Small intestine (tissue), 7 donors: ENCODE measurements at regions not wholly inside any gene's neighbourhood (a gene's known extent, or its start where the extent isn't known, plus 50 kb on each side); places are given as distances from the start of the nearest gene placed in this dataset.
A peak's percentile ranks its signal among the peaks of the same experiment; 100 is the strongest.

Experiments used
- DNase-seq, 2 donors: peaks; one replicate each; pipeline versions ENCODE4 v3.0.0 to v3.0.0-alpha.2; 2013
- FAIRE-seq: peaks from 2 replicates; lab custom pipeline; 2012; peaks lifted over from hg19 to GRCh38; lab: Jason Lieb, UNC
- H3K27ac ChIP-seq, 3 donors: one replicate each; pipeline ENCODE4 v1.5.1; 2013; ENCODE audit warnings: low read length in 2 of 3, mild to moderate bottlenecking in 2 of 3, control low read depth in 1 of 3, inconsistent platforms in 1 of 3, low read depth in 1 of 3, moderate library complexity in 1 of 3
- H3K27me3 ChIP-seq, 3 donors: one replicate each; pipeline ENCODE4 v1.6.1; 2013; ENCODE audit warnings: low read length in 3 of 3, inconsistent platforms in 1 of 3; ENCODE audit not compliant: control insufficient read depth in 3 of 3, insufficient read depth in 3 of 3
- H3K36me3 ChIP-seq, 3 donors: one replicate each; pipeline ENCODE4 v1.6.1; 2013; ENCODE audit warnings: low read length in 3 of 3, inconsistent platforms in 1 of 3, low read depth in 1 of 3, mild to moderate bottlenecking in 1 of 3, moderate library complexity in 1 of 3; ENCODE audit not compliant: control insufficient read depth in 3 of 3, insufficient read depth in 2 of 3
- H3K4me1 ChIP-seq, 3 donors: one replicate each; pipeline ENCODE4 v1.6.1; 2013; ENCODE audit warnings: low read length in 2 of 3, inconsistent platforms in 1 of 3, low read depth in 1 of 3, mild to moderate bottlenecking in 1 of 3, moderate library complexity in 1 of 3; ENCODE audit not compliant: control insufficient read depth in 3 of 3, insufficient read depth in 2 of 3
- H3K4me3 ChIP-seq, 3 donors: one replicate each; pipeline ENCODE4 v1.5.1; 2013; ENCODE audit warnings: low read length in 3 of 3, control low read depth in 1 of 3, inconsistent platforms in 1 of 3, low read depth in 1 of 3, mild to moderate bottlenecking in 1 of 3, moderate library complexity in 1 of 3
- H3K9me3 ChIP-seq, 2 donors: one replicate each; pipeline ENCODE4 v1.6.1; 2013; ENCODE audit warnings: low read depth in 1 of 2, low read length in 1 of 2; ENCODE audit not compliant: control insufficient read depth in 2 of 2, insufficient read depth in 1 of 2
- WGBS, 3 donors: extraction: QIAGEN DNeasy Blood & Tissue Kit; methylation state at CpG; one replicate each; pipeline ENCODE4 v1.1.7; 2013; 5-methylcytosine and 5-hydroxymethylcytosine counted together
- donor health status: healthy with polysubstance abuse.
- donor health status: control.
- donor health status: control.
- donor health status: Bipolar disorder and iron deficiency.
- donor health status: healthy.

- Histone ChIP-seq H3K4me1 (peaks cover 14 to 83% (median 25%) of the 10 kb centered on the region in 3 donors), H3K36me3 (no peaks in the 10 kb centered on the region), H3K4me3 (no peak overlapping the region), H3K27ac (peak overlapping the region; percentile 74 to 97 (median 85)), H3K9me3 (no peaks in the 10 kb centered on the region), H3K27me3 (no peaks in the 10 kb centered on the region)
- DNase-seq (no peak), FAIRE-seq (no peak)
- 78 to 84% (median 78%) methylated on average over 19 of the region's 19 CpGs for WGBS, 3 donors
These were observed 156.0 kb downstream of the TOMM20 start for GRCh38 chr1:234972411-234973191.

GRCh38 chr1:234971586-234972297 lies 156.9 kb downstream of the TOMM20 start:
- Histone ChIP-seq H3K9me3 (no peaks in the 10 kb centered on the region), H3K4me3 (no peak overlapping the region), H3K27me3 (no peaks in the 10 kb centered on the region), H3K4me1 (peaks cover 14 to 74% (median 25%) of the 10 kb centered on the region in 3 donors), H3K36me3 (no peaks in the 10 kb centered on the region), H3K27ac (peak overlapping the region in 2 of 3 donors; percentile 80 to 92)
- 52 to 65% (median 56%) methylated on average over 9 of the region's 9 CpGs for WGBS, 3 donors
- FAIRE-seq (no peak), DNase-seq (no peak)

GRCh38 chr1:234970731-234971476 lies 157.7 kb downstream of the TOMM20 start:
- no peaks in the 10 kb centered on the region for H3K36me3 ChIP-seq
- H3K9me3 ChIP-seq: no peaks in the 10 kb centered on the region
- DNase-seq (peak in 1 of 2 donors; percentile 64), FAIRE-seq (no peak)
- no peaks in the 10 kb centered on the region for H3K27me3 ChIP-seq
- peak overlapping the region; percentile 16 to 92 (median 80) for H3K27ac ChIP-seq
- 44 to 57% (median 57%) methylated on average over 12 of the region's 12 CpGs for WGBS, 3 donors
- no peak overlapping the region for H3K4me3 ChIP-seq
- peaks cover 14 to 66% (median 19%) of the 10 kb centered on the region in 3 donors for H3K4me1 ChIP-seq

GRCh38 chr1:234970401-234970730 lies 158.3 kb downstream of the TOMM20 start:
- Histone ChIP-seq H3K36me3 (no peaks in the 10 kb centered on the region), H3K27ac (peak overlapping the region; percentile 5 to 92 (median 80)), H3K27me3 (no peaks in the 10 kb centered on the region), H3K9me3 (no peaks in the 10 kb centered on the region), H3K4me3 (no peak overlapping the region), H3K4me1 (peaks cover 10 to 61% (median 14%) of the 10 kb centered on the region in 3 donors)
- FAIRE-seq (no peak), DNase-seq (peak in 1 of 2 donors; percentile 42)
- 20 to 48% (median 20%) methylated on average over 4 of the region's 4 CpGs for WGBS, 3 donors

- H3K4me3 ChIP-seq: peak overlapping the region in 2 of 3 donors; percentile 36 to 37
- peaks cover 14 to 61% (median 16%) of the 10 kb centered on the region in 3 donors for H3K4me1 ChIP-seq
- peak in 1 of 2 donors; percentile 76 for DNase-seq
- WGBS, 3 donors: 14 to 29% (median 18%) methylated on average over 37 of the region's 37 CpGs
- H3K9me3 ChIP-seq: no peaks in the 10 kb centered on the region
- FAIRE-seq: no peak
- peak overlapping the region; percentile 34 to 92 (median 80) for H3K27ac ChIP-seq
- no peaks in the 10 kb centered on the region for H3K27me3 ChIP-seq
- H3K36me3 ChIP-seq: no peaks in the 10 kb centered on the region
These were observed 158.8 kb downstream of the TOMM20 start for GRCh38 chr1:234969581-234970400.

GRCh38 chr1:234969011-234969441 lies 159.6 kb downstream of the TOMM20 start:
- FAIRE-seq (no peak), DNase-seq (no peak)
- H3K4me1 ChIP-seq: peaks cover 13 to 61% (median 17%) of the 10 kb centered on the region in 3 donors
- H3K27ac ChIP-seq: peak overlapping the region in 2 of 3 donors; percentile 80 to 92
- no peaks in the 10 kb centered on the region for H3K36me3 ChIP-seq
- H3K9me3 ChIP-seq: no peaks in the 10 kb centered on the region
- H3K27me3 ChIP-seq: no peaks in the 10 kb centered on the region
- WGBS, 3 donors: 62 to 71% (median 63%) methylated on average over 4 of the region's 4 CpGs
- H3K4me3 ChIP-seq: no peak overlapping the region

GRCh38 chr1:234968451-234968850 lies 160.2 kb downstream of the TOMM20 start:
- peaks cover 13 to 62% (median 20%) of the 10 kb centered on the region in 3 donors for H3K4me1 ChIP-seq
- DNase-seq: no peak
- no peak for FAIRE-seq

More at GRCh38 chr1:234968451-234968850, 160.2 kb downstream of the TOMM20 start:
- Histone ChIP-seq H3K4me3 (no peak overlapping the region), H3K9me3 (no peaks in the 10 kb centered on the region), H3K27me3 (no peaks in the 10 kb centered on the region), H3K27ac (peak overlapping the region in 1 of 3 donors; percentile 92), H3K36me3 (no peaks in the 10 kb centered on the region)
- WGBS, 3 donors: 77 to 86% (median 84%) methylated on average over 4 of the region's 4 CpGs
